ENCODE measurements at regions not wholly inside any gene's neighbourhood (a gene's known extent, or its start where the extent isn't known, plus 50 kb on each side); places are given as distances from the start of the nearest gene placed in this dataset.
A peak's percentile ranks its signal among the peaks of the same experiment; 100 is the strongest.
"Not testable (repeated sequence)": the region's sequence is repeated elsewhere in the genome, so short reads cannot be mapped to it uniquely, and the experiment has no call there.

- DNase-seq = no peak
Measured at GRCh38 chr9:108762348-108763055, 93.3 kb downstream of the ACTL7B start.

- peak; percentile 48 for DNase-seq
Measured at GRCh38 chr9:108761655-108762347, 94.0 kb downstream of the ACTL7B start.

GRCh38 chr9:108760841-108761240, 94.9 kb downstream of the ACTL7B start:
- DNase-seq = no peak

GRCh38 chr9:108759835-108760234, 96.0 kb downstream of the ACTL7B start:
- no peak for DNase-seq

- no peak for DNase-seq
Measured at GRCh38 chr9:108759399-108759798, 96.4 kb downstream of the ACTL7B start.

- DNase-seq = no peak
Measured at GRCh38 chr9:108756746-108757490, 98.9 kb downstream of the ACTL7B start.

- DNase-seq = no peak
Measured at GRCh38 chr9:108755979-108756378, 99.8 kb downstream of the ACTL7B start.

- DNase-seq = no peak
Measured at GRCh38 chr9:108751369-108751768, 104.4 kb downstream of the ACTL7B start.

- DNase-seq = no peak
Measured at GRCh38 chr9:108750661-108751215, 105.0 kb downstream of the ACTL7B start.

- no peak for DNase-seq
Measured at GRCh38 chr9:108748776-108749175, 107.0 kb downstream of the ACTL7B start.

- no peak for DNase-seq
Measured at GRCh38 chr9:108746864-108747263, 108.9 kb downstream of the ACTL7B start.

GRCh38 chr9:108746001-108746400, 109.8 kb downstream of the ACTL7B start:
- no peak for DNase-seq

- no peak for DNase-seq
Measured at GRCh38 chr9:108744641-108745040, 111.1 kb downstream of the ACTL7B start.

- no peak for DNase-seq
Measured at GRCh38 chr9:108743901-108744371, 111.8 kb downstream of the ACTL7B start.

- DNase-seq = no peak
Measured at GRCh38 chr9:108743416-108743815, 112.4 kb downstream of the ACTL7B start.

- DNase-seq = no peak
Measured at GRCh38 chr9:108742191-108742590, 113.6 kb downstream of the ACTL7B start.

GRCh38 chr9:108731292-108731691, 124.5 kb downstream of the ACTL7B start:
- DNase-seq = not testable (repeated sequence)

GRCh38 chr9:108727580-108728111, 128.1 kb downstream of the ACTL7B start:
- no peak for DNase-seq

- no peak for DNase-seq
Measured at GRCh38 chr9:108724652-108725051, 131.1 kb downstream of the ACTL7B start.

GRCh38 chr9:108724122-108724521, 131.7 kb downstream of the ACTL7B start:
- DNase-seq = no peak

- DNase-seq = no peak
Measured at GRCh38 chr9:108722396-108722795, 133.4 kb downstream of the ACTL7B start.

GRCh38 chr9:108720191-108720642, 135.6 kb downstream of the ACTL7B start:
- DNase-seq = no peak

GRCh38 chr9:108710424-108710823, 145.4 kb downstream of the ACTL7B start:
- no peak for DNase-seq

All from activated CD4-positive, alpha-beta T cell treated with anti-CD3 and anti-CD28 coated beads, Interleukin-10, Interleukin-2, amounts not matched to agents 100 ng/mL and 50 ng/mL, durations not matched to agents 16 hours and 8 hours (primary cell).